ENCODE measurements at regions not wholly inside any gene's neighbourhood (a gene's known extent, or its start where the extent isn't known, plus 50 kb on each side); places are given as distances from the start of the nearest gene placed in this dataset.

DNA sequence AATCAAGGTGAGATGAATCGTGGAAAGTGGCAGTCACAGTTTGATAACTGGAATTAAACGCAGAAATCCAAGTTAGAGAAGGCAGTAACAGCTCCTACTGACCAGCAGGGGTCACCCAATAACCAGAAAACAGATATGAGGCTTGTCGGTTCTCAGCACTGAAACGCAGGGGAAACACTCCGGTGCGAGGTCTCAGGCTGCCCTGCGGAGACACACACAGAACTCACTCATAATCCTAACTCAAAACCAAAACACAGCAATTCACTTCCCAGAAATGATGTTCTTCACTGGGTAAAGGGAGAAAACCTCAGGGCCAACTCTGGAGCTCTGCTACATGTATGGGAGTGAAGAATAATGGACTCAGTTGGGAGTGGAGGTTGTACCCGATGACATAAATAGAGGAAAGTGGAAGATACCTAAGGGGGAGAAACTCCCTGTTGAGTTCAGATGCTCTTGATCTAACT lies 384.4 kb downstream of the RAPGEF2 start:
- Histone ChIP-seq H3K36me3 (ENCODE audit: control insufficient read depth, insufficient read depth, low read length) (no peaks in the 10 kb centered on the region), H3K4me3 (ENCODE audit: low read depth, low read length) (no peak overlapping the region), H3K27me3 (replicated peaks; ENCODE audit: control insufficient read depth, insufficient read depth, low read length) (no peaks in the 10 kb centered on the region), H3K4me1 (peaks cover 23% of the 10 kb centered on the region), H3K9me3 (no peaks in the 10 kb centered on the region)
- H3K4me1 Mint-ChIP-seq (ENCODE audit: low read depth, unreplicated experiment), result peaks cover 22% of the 10 kb centered on the region
- H3K27ac Mint-ChIP-seq (ENCODE audit: unreplicated experiment), result peak overlapping the region; percentile 12
- no peaks in the 10 kb centered on the region for H3K27me3 Mint-ChIP-seq (ENCODE audit: insufficient read depth, unreplicated experiment)
- peaks cover 18% of the 10 kb centered on the region for H3K9me3 Mint-ChIP-seq (ENCODE audit: unreplicated experiment)
- CTCF ChIA-PET, result interaction anchor here (0.6 to 1.2 kb wide), 4 partner anchors 199 to 460 kb away, joined by 3 to 4 read pairs (median 3); no protein-coding TSS in a partner anchor
- no TSS peak for BruUV-seq (replicated peaks)
- intact Hi-C loops (cut with micrococcal nuclease; ENCODE audit: unreplicated experiment), result loop anchor here (1.0 to 10.0 kb wide), 6 partner anchors 105 to 638 kb away; no protein-coding TSS in a partner anchor
- TF ChIP-seq, protein P1, sequence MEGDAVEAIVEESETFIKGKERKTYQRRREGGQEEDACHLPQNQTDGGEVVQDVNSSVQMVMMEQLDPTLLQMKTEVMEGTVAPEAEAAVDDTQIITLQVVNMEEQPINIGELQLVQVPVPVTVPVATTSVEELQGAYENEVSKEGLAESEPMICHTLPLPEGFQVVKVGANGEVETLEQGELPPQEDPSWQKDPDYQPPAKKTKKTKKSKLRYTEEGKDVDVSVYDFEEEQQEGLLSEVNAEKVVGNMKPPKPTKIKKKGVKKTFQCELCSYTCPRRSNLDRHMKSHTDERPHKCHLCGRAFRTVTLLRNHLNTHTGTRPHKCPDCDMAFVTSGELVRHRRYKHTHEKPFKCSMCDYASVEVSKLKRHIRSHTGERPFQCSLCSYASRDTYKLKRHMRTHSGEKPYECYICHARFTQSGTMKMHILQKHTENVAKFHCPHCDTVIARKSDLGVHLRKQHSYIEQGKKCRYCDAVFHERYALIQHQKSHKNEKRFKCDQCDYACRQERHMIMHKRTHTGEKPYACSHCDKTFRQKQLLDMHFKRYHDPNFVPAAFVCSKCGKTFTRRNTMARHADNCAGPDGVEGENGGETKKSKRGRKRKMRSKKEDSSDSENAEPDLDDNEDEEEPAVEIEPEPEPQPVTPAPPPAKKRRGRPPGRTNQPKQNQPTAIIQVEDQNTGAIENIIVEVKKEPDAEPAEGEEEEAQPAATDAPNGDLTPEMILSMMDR (IDR thresholded peaks at IDR 0.05; ENCODE audit: insufficient read depth in 1 of 2, low read depth in 1 of 2, low read length in 1 of 2, severe bottlenecking in 1 of 2, unreplicated experiment in 1 of 2), result peak; percentile 73 to 81
- no peaks in the 10 kb centered on the region for H3K36me3 Mint-ChIP-seq (ENCODE audit: insufficient read depth, unreplicated experiment)
- H3K4me3 Mint-ChIP-seq (ENCODE audit: unreplicated experiment), result peak overlapping the region; percentile 45
- DNase-seq, result peak; percentile 63 to 66
- POLR2A ChIA-PET, result no interaction called here

DNA sequence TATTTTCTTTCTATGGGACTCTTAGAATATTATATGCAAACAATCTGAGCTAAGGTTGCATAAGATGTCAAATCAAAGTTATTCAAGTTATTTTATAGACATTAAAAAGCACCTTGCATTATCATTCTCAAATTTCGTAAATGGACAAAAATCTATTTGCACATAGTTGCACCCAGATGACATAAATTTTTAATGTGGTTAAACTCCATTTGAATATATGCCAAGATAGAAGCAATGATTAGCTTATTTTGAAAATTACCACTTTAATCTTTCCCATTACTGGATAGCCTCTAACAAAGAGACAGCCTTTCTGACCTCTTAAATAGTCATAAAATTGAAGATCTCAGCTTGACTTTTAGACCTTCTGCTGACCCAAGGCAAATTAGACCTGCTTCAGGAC lies 386.8 kb downstream of the RAPGEF2 start:
- Mint-ChIP-seq H3K36me3 (ENCODE audit: insufficient read depth, unreplicated experiment) (no peaks in the 10 kb centered on the region), H3K27me3 (ENCODE audit: insufficient read depth, unreplicated experiment) (no peaks in the 10 kb centered on the region), H3K27ac (ENCODE audit: unreplicated experiment) (no peak overlapping the region), H3K4me1 (ENCODE audit: low read depth, unreplicated experiment) (peaks cover 8% of the 10 kb centered on the region), H3K9me3 (ENCODE audit: unreplicated experiment) (peaks cover 31% of the 10 kb centered on the region), H3K4me3 (ENCODE audit: unreplicated experiment) (no peak overlapping the region)
- H3K27me3 ChIP-seq (replicated peaks; ENCODE audit: control insufficient read depth, insufficient read depth, low read length), result no peaks in the 10 kb centered on the region
- intact Hi-C loops (cut with micrococcal nuclease; ENCODE audit: unreplicated experiment), result loop anchor here (5.0 to 10.0 kb wide), 3 partner anchors 103 to 375 kb away; no protein-coding TSS in a partner anchor
- POLR2A ChIA-PET, result no interaction called here
- H3K4me3 ChIP-seq (ENCODE audit: low read depth, low read length), result no peak overlapping the region
- TF ChIP-seq, protein P1 (IDR thresholded peaks at IDR 0.05; ENCODE audit: insufficient read depth in 1 of 2, low read depth in 1 of 2, low read length in 1 of 2, severe bottlenecking in 1 of 2, unreplicated experiment in 1 of 2), result no peak
- H3K4me1 ChIP-seq, result peaks cover 10% of the 10 kb centered on the region
- no peaks in the 10 kb centered on the region for H3K36me3 ChIP-seq (ENCODE audit: control insufficient read depth, insufficient read depth, low read length)
- CTCF ChIA-PET, result no interaction called here
- no peak for DNase-seq
- no peaks in the 10 kb centered on the region for H3K9me3 ChIP-seq
- BruUV-seq (replicated peaks), result no TSS peak

DNA sequence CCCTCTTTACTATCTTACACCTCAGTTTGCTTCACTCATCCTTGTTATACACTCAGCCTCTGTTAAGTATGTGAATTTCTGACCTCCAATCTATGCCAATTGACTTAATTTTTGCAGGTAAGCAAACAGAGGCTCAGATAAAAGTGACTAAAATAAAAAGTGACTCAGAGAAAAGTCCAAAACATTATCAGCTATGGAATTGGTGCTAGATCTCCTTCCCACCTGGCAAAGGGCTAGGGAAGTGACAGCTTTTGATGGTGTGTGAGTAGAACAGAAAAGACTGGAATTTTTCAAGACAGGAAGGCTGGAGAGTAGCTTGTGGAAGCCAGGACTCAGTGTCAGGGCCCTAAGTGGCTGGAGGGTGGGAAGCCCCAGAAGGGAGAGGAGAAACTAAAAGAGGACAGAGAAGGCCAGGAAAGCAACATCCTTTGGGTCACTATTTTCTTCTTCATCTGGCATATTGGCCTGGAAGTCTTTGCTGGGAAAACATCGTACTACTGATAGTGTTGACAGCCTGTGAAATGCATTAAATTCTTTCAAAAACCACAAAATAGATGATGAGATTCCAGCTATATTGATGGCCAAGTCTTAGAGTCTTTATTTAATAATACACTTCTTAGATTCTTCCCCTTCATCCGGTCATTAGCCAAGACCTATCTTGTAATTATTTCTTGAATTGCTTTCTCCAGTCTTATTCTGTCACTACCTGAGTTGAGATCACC lies 392.8 kb downstream of the RAPGEF2 start:
- no peak overlapping the region for H3K4me3 ChIP-seq (ENCODE audit: low read depth, low read length)
- Mint-ChIP-seq H3K27ac (ENCODE audit: unreplicated experiment) (no peak overlapping the region), H3K4me3 (ENCODE audit: unreplicated experiment) (no peak overlapping the region), H3K4me1 (ENCODE audit: low read depth, unreplicated experiment) (no peaks in the 10 kb centered on the region), H3K9me3 (ENCODE audit: unreplicated experiment) (peaks cover 30% of the 10 kb centered on the region), H3K36me3 (ENCODE audit: insufficient read depth, unreplicated experiment) (no peaks in the 10 kb centered on the region), H3K27me3 (ENCODE audit: insufficient read depth, unreplicated experiment) (no peaks in the 10 kb centered on the region)
- no peak for DNase-seq
- POLR2A ChIA-PET, result no interaction called here
- intact Hi-C loops (cut with micrococcal nuclease; ENCODE audit: unreplicated experiment), result no loop called here
- no peaks in the 10 kb centered on the region for H3K27me3 ChIP-seq (replicated peaks; ENCODE audit: control insufficient read depth, insufficient read depth, low read length)
- CTCF ChIA-PET, result no interaction called here
- TF ChIP-seq, protein P1 (IDR thresholded peaks at IDR 0.05; ENCODE audit: insufficient read depth in 1 of 2, low read depth in 1 of 2, low read length in 1 of 2, severe bottlenecking in 1 of 2, unreplicated experiment in 1 of 2), result no peak
- H3K9me3 ChIP-seq, result no peaks in the 10 kb centered on the region
- no TSS peak for BruUV-seq (replicated peaks)
- no peaks in the 10 kb centered on the region for H3K36me3 ChIP-seq (ENCODE audit: control insufficient read depth, insufficient read depth, low read length)
- H3K4me1 ChIP-seq, result no peaks in the 10 kb centered on the region

Measured in Caco-2 (cell line).